ENCODE measurements at regions not wholly inside any gene's neighbourhood (a gene's known extent, or its start where the extent isn't known, plus 50 kb on each side); places are given as distances from the start of the nearest gene placed in this dataset.

- no peak for TF ChIP-seq POLR2A (IDR thresholded peaks at IDR 0.05; ENCODE audit: low read length)
- no peak for TF ChIP-seq GATA1 (IDR thresholded peaks at IDR 0.05; ENCODE audit: low read depth, low read length)
Measured at GRCh38 chr4:135015771-135016170, 814.2 kb upstream of the PABPC4L start.
